HTR-8/SVneo (cell line): ENCODE measurements at regions not wholly inside any gene's neighbourhood (a gene's known extent, or its start where the extent isn't known, plus 50 kb on each side); places are given as distances from the start of the nearest gene placed in this dataset.
A peak's percentile ranks its signal among the peaks of the same experiment; 100 is the strongest.
"Not testable (repeated sequence)": the region's sequence is repeated elsewhere in the genome, so short reads cannot be mapped to it uniquely, and the experiment has no call there.

Experiments
- DNase-seq: peaks from one replicate; pipeline ENCODE4 v3.0.0; 2011; ENCODE audit warnings: low spot score, mixed read lengths; ENCODE audit not compliant: insufficient read length
- FAIRE-seq: peaks from 2 replicates; lab custom pipeline; 2011; peaks lifted over from hg19 to GRCh38; lab: Jason Lieb, UNC

GRCh38 chr5:98309785-98310598 is 463.5 kb upstream of the RGMB start:
- peak; percentile 62 for DNase-seq

GRCh38 chr5:98314292-98314691 is 459.2 kb upstream of the RGMB start:
- FAIRE-seq (peak; percentile 81), DNase-seq (peak; percentile 32)

More at GRCh38 chr5:98309785-98310598, 463.5 kb upstream of the RGMB start:
- peak; percentile 90 for FAIRE-seq

GRCh38 chr5:98318386-98318785 is 455.1 kb upstream of the RGMB start:
- no peak for FAIRE-seq
- no peak for DNase-seq

- FAIRE-seq, result no peak
- no peak for DNase-seq
These were observed 454.0 kb upstream of the RGMB start for GRCh38 chr5:98319299-98320011.

- no peak for FAIRE-seq
These were observed 453.1 kb upstream of the RGMB start for GRCh38 chr5:98320343-98320742.

GRCh38 chr5:98321361-98321760 is 452.1 kb upstream of the RGMB start:
- no peak for DNase-seq
- FAIRE-seq, result no peak

More at GRCh38 chr5:98320343-98320742, 453.1 kb upstream of the RGMB start:
- DNase-seq, result no peak

- FAIRE-seq, DNase-seq: not testable (repeated sequence)
These were observed 448.3 kb upstream of the RGMB start for GRCh38 chr5:98325187-98325586.

- FAIRE-seq (no peak), DNase-seq (no peak)
These were observed 445.4 kb upstream of the RGMB start for GRCh38 chr5:98328015-98328414.

- DNase-seq (no peak), FAIRE-seq (no peak)
These were observed 442.6 kb upstream of the RGMB start for GRCh38 chr5:98330871-98331270.

GRCh38 chr5:98333921-98334320 is 439.5 kb upstream of the RGMB start:
- FAIRE-seq, result no peak
- DNase-seq, result no peak

- no peak for FAIRE-seq
- no peak for DNase-seq
These were observed 438.5 kb upstream of the RGMB start for GRCh38 chr5:98334946-98335345.

- DNase-seq, result no peak
- FAIRE-seq, result peak; percentile 38
These were observed 434.2 kb upstream of the RGMB start for GRCh38 chr5:98339141-98339848.

- FAIRE-seq (no peak), DNase-seq (peak; percentile 20)
These were observed 432.1 kb upstream of the RGMB start for GRCh38 chr5:98341038-98342032.

- not testable (repeated sequence) for DNase-seq, FAIRE-seq
These were observed 430.4 kb upstream of the RGMB start for GRCh38 chr5:98342958-98343660.

- FAIRE-seq, result no peak
These were observed 424.0 kb upstream of the RGMB start for GRCh38 chr5:98349251-98349989.

GRCh38 chr5:98349990-98350365 is 423.5 kb upstream of the RGMB start:
- FAIRE-seq, result no peak
- DNase-seq, result no peak

More at GRCh38 chr5:98349251-98349989, 424.0 kb upstream of the RGMB start:
- DNase-seq, result peak; percentile 13

GRCh38 chr5:98354922-98355321 is 418.5 kb upstream of the RGMB start:
- DNase-seq (no peak), FAIRE-seq (no peak)

- FAIRE-seq (no peak), DNase-seq (no peak)
These were observed 412.9 kb upstream of the RGMB start for GRCh38 chr5:98360548-98360947.
